Astrocyte (in vitro differentiated cells and primary cell): ENCODE measurements at regions not wholly inside any gene's neighbourhood (a gene's known extent, or its start where the extent isn't known, plus 50 kb on each side); places are given as distances from the start of the nearest gene placed in this dataset.

Experiments
- CTCF ChIP-seq: IDR thresholded peaks from 2 replicates; pipeline ENCODE4 v1.5.1; 2011; ENCODE audit warnings: low read depth, mild to moderate bottlenecking, inconsistent platforms, low read length, moderate library complexity; ENCODE audit not compliant: insufficient read depth
- EZH2 ChIP-seq: IDR thresholded peaks from 2 replicates; pipeline ENCODE4 v1.6.1; 2012; ENCODE audit warnings: mild to moderate bottlenecking, low read length, inconsistent platforms; ENCODE audit not compliant: insufficient read depth

GRCh38 chr6:222468-222867 lies 69.8 kb upstream of the DUSP22 start:
- TF ChIP-seq CTCF (no peak), EZH2 (no peak)
